H9 (cell line): ENCODE measurements at regions not wholly inside any gene's neighbourhood (a gene's known extent, or its start where the extent isn't known, plus 50 kb on each side); places are given as distances from the start of the nearest gene placed in this dataset.

Experiments
- DNase-seq: peaks from one replicate; pipeline ENCODE4 v3.0.0-alpha.2; 2017
- H2AFZ ChIP-seq: one replicate; pipeline ENCODE4 v1.6.1; 2013; ENCODE audit warnings: mild to moderate bottlenecking, low read length, control low read depth, moderate library complexity
- H2AK5ac ChIP-seq: 2 replicates; pipeline ENCODE4 v1.6.1; 2013; ENCODE audit warnings: low read length, control low read depth, mixed read lengths; ENCODE audit not compliant: insufficient read length
- H2BK120ac ChIP-seq: one replicate; pipeline ENCODE4 v1.6.1; 2013; ENCODE audit warnings: low read depth, mild to moderate bottlenecking, low read length, control low read depth, inconsistent platforms; ENCODE audit not compliant: poor library complexity, severe bottlenecking
- H2BK12ac ChIP-seq: 2 replicates; pipeline ENCODE4 v1.6.1; 2013; ENCODE audit warnings: low read length, control low read depth, mixed read lengths, low read depth; ENCODE audit not compliant: insufficient read length
- H2BK15ac ChIP-seq: 2 replicates; pipeline ENCODE4 v1.6.1; 2013; ENCODE audit warnings: low read depth, low read length, control low read depth
- H2BK20ac ChIP-seq: one replicate; pipeline ENCODE4 v1.6.1; 2013; ENCODE audit warnings: low read depth, mild to moderate bottlenecking, low read length, control low read depth, inconsistent platforms; ENCODE audit not compliant: poor library complexity, severe bottlenecking
- H2BK5ac ChIP-seq: 2 replicates; pipeline ENCODE4 v1.6.1; 2013; ENCODE audit warnings: low read length, control low read depth, mixed read lengths; ENCODE audit not compliant: insufficient read length
- H3K14ac ChIP-seq: 2 replicates; pipeline ENCODE4 v1.6.1; 2013; ENCODE audit warnings: low read length, control low read depth; ENCODE audit not compliant: insufficient read depth
- H3K18ac ChIP-seq: 2 replicates; pipeline ENCODE4 v1.6.1; 2013; ENCODE audit warnings: low read depth, mild to moderate bottlenecking, mixed read lengths, low read length, control low read depth; ENCODE audit not compliant: insufficient read length
- H3K23ac ChIP-seq: 2 replicates; pipeline ENCODE4 v1.6.1; 2013; ENCODE audit warnings: low read length, control low read depth, mixed read lengths, low read depth; ENCODE audit not compliant: insufficient read length
- H3K23me2 ChIP-seq: 2 replicates; pipeline ENCODE4 v1.6.1; 2013; ENCODE audit warnings: low read depth, mild to moderate bottlenecking, mixed read lengths, low read length, control low read depth; ENCODE audit not compliant: insufficient read length, poor library complexity, severe bottlenecking
- H3K27ac ChIP-seq: 2 replicates; pipeline ENCODE4 v1.5.1; 2013; ENCODE audit warnings: low read length, control low read depth, mixed read lengths, low read depth; ENCODE audit not compliant: insufficient read length
- H3K27me3 ChIP-seq: 2 replicates; pipeline ENCODE4 v1.6.1; 2013; ENCODE audit warnings: low read length, control low read depth, inconsistent platforms; ENCODE audit not compliant: insufficient read depth
- H3K4ac ChIP-seq: 2 replicates; pipeline ENCODE4 v1.6.1; 2013; ENCODE audit warnings: low read depth, mild to moderate bottlenecking, control low read depth, inconsistent platforms, low read length, moderate library complexity
- H3K4me1 ChIP-seq: 2 replicates; pipeline ENCODE4 v1.6.1; 2013; ENCODE audit warnings: low read length, control low read depth, inconsistent platforms; ENCODE audit not compliant: insufficient read depth
- H3K4me2 ChIP-seq: 2 replicates; pipeline ENCODE4 v1.6.1; 2013; ENCODE audit warnings: low read length, control low read depth, mixed read lengths; ENCODE audit not compliant: insufficient read length, insufficient read depth
- H3K56ac ChIP-seq: 2 replicates; pipeline ENCODE4 v1.6.1; 2013; ENCODE audit warnings: low read depth, mild to moderate bottlenecking, mixed read lengths, low read length, control low read depth; ENCODE audit not compliant: insufficient read length
- H3K79me1 ChIP-seq: 2 replicates; pipeline ENCODE4 v1.6.1; 2013; ENCODE audit warnings: low read depth, mild to moderate bottlenecking, moderate library complexity, low read length, control low read depth, inconsistent platforms; ENCODE audit not compliant: insufficient read depth, poor library complexity, severe bottlenecking
- H3K79me2 ChIP-seq: 2 replicates; pipeline ENCODE4 v1.6.1; 2013; ENCODE audit warnings: low read length, control low read depth, inconsistent platforms; ENCODE audit not compliant: insufficient read depth
- H3K9ac ChIP-seq: 2 replicates; pipeline ENCODE4 v1.6.1; 2013; ENCODE audit warnings: low read length, control low read depth, mixed read lengths; ENCODE audit not compliant: insufficient read length; ENCODE audit errors: extremely low read depth
- H3K9me3 ChIP-seq: one replicate; pipeline ENCODE4 v1.6.1; 2013; ENCODE audit warnings: low read depth, low read length, inconsistent platforms; ENCODE audit not compliant: control insufficient read depth
- H3T11ph ChIP-seq: one replicate; pipeline ENCODE4 v1.6.1; 2013; ENCODE audit warnings: mild to moderate bottlenecking, low read length, control low read depth, inconsistent platforms
- H4K20me1 ChIP-seq: one replicate; pipeline ENCODE4 v1.6.1; 2013; ENCODE audit not compliant: control insufficient read depth, insufficient read length, insufficient read depth
- H4K5ac ChIP-seq: 2 replicates; pipeline ENCODE4 v1.6.1; 2013; ENCODE audit warnings: low read depth, mild to moderate bottlenecking, mixed read lengths, low read length, control low read depth; ENCODE audit not compliant: insufficient read length
- H4K8ac ChIP-seq: replicated peaks from 2 replicates; pipeline ENCODE4 v1.6.1; 2013; ENCODE audit warnings: low read length, control low read depth, mixed read lengths, low read depth; ENCODE audit not compliant: insufficient read length
- H4K91ac ChIP-seq: 2 replicates; pipeline ENCODE4 v1.6.1; 2013; ENCODE audit warnings: low read depth, mild to moderate bottlenecking, moderate library complexity, mixed read lengths, low read length, control low read depth; ENCODE audit not compliant: insufficient read length
- H3K27ac Mint-ChIP-seq, 3 experiments: 2 replicates in 2 of 3; 3 replicates in 1 of 3; pipeline ENCODE4 v1.8.0; 2020 to 2021; ENCODE audit warnings: mixed read lengths in 3 of 3, mild to moderate bottlenecking in 1 of 3, moderate library complexity in 1 of 3
- H3K27me3 Mint-ChIP-seq: 2 replicates; pipeline ENCODE4 v1.8.0; 2021; ENCODE audit warnings: low read depth, mild to moderate bottlenecking, moderate library complexity, mixed read lengths
- H3K36me3 Mint-ChIP-seq, 3 experiments: 2 replicates in 2 of 3; 3 replicates in 1 of 3; pipeline ENCODE4 v1.8.0; 2020 to 2021; ENCODE audit warnings: low read depth in 3 of 3, mixed read lengths in 3 of 3; ENCODE audit not compliant: insufficient read depth in 1 of 3
- H3K4me1 Mint-ChIP-seq, 2 experiments: 2 replicates each; pipeline ENCODE4 v1.8.0; 2020; ENCODE audit warnings: mixed read lengths in 2 of 2
- H3K4me3 Mint-ChIP-seq, 2 experiments: 2 replicates in 1 of 2; 3 replicates in 1 of 2; pipeline ENCODE4 v1.8.0; 2020 to 2021; ENCODE audit warnings: mild to moderate bottlenecking in 2 of 2, mixed read lengths in 2 of 2, moderate library complexity in 1 of 2
- H3K9me3 Mint-ChIP-seq, 2 experiments: 2 replicates in 1 of 2; 3 replicates in 1 of 2; pipeline ENCODE4 v1.8.0; 2020; ENCODE audit warnings: mild to moderate bottlenecking in 2 of 2, mixed read lengths in 2 of 2, moderate library complexity in 1 of 2
- CTCF ChIP-seq: fragments of 200-600 bp; sonication (generic); conservative IDR thresholded peaks from 3 replicates; pipeline ENCODE4 v1.8.0; 2021; ENCODE audit warnings: antibody characterized with exemption, mild to moderate bottlenecking
- WGBS: extraction: QIAGEN DNeasy Blood & Tissue Kit; methylation state at CpG from one replicate; pipeline ENCODE4 v1.1.7; 2013; ENCODE audit warnings: missing lambda C conversion rate, low lambda C conversion rate, mixed read lengths; ENCODE audit not compliant: insufficient read length; ENCODE audit errors: extremely low coverage; 5-methylcytosine and 5-hydroxymethylcytosine counted together

- H2BK5ac ChIP-seq: no peak overlapping the region
- H3K9me3 ChIP-seq: no peaks in the 10 kb centered on the region
- no CpG with 5 or more reads among the region's 1 CpG for WGBS
- no peak overlapping the region for H3K4ac ChIP-seq
- no peaks in the 10 kb centered on the region for H3K27me3 Mint-ChIP-seq
- H3T11ph ChIP-seq: no peak overlapping the region
- no peaks in the 10 kb centered on the region for H3K36me3 Mint-ChIP-seq
- no peak overlapping the region for H2BK12ac ChIP-seq
- no peak overlapping the region for H4K91ac ChIP-seq
- H4K8ac ChIP-seq: no peak overlapping the region
- no peak for DNase-seq
- no peaks in the 10 kb centered on the region for H3K79me1 ChIP-seq
- no peak overlapping the region for H2BK15ac ChIP-seq
- no peak overlapping the region for H4K5ac ChIP-seq
- no peaks in the 10 kb centered on the region for H3K9me3 Mint-ChIP-seq
- H2AK5ac ChIP-seq: no peak overlapping the region
- H3K14ac ChIP-seq: no peak overlapping the region
- no peak overlapping the region for H3K27ac Mint-ChIP-seq
- no peak overlapping the region for H2BK120ac ChIP-seq
- H3K27ac ChIP-seq: no peak overlapping the region
- H2AFZ ChIP-seq: no peak overlapping the region
- H3K23me2 ChIP-seq: no peaks in the 10 kb centered on the region
- H3K9ac ChIP-seq: no peak overlapping the region
- no peaks in the 10 kb centered on the region for H3K27me3 ChIP-seq
- H3K4me2 ChIP-seq: no peak overlapping the region
- H3K4me1 Mint-ChIP-seq: peaks cover 19 to 24% of the 10 kb centered on the region in 2 experiments
- no peak overlapping the region for H2BK20ac ChIP-seq
- no peak overlapping the region for H3K23ac ChIP-seq
- H3K4me3 Mint-ChIP-seq: no peak overlapping the region
- H3K79me2 ChIP-seq: no peaks in the 10 kb centered on the region
- H4K20me1 ChIP-seq: no peaks in the 10 kb centered on the region
- TF ChIP-seq CTCF: no peak
- no peak overlapping the region for H3K56ac ChIP-seq
- no peak overlapping the region for H3K18ac ChIP-seq
- H3K4me1 ChIP-seq: no peaks in the 10 kb centered on the region; the same call in 1 of the 2 replicates
These were observed 104.9 kb downstream of the MFSD1 start for GRCh38 chr3:158906749-158907148.
